Muscle of leg (tissue), 3 donors: ENCODE measurements at regions not wholly inside any gene's neighbourhood (a gene's known extent, or its start where the extent isn't known, plus 50 kb on each side); places are given as distances from the start of the nearest gene placed in this dataset.
"Not testable (repeated sequence)": the region's sequence is repeated elsewhere in the genome, so short reads cannot be mapped to it uniquely, and the experiment has no call there.

ENCODE experiments used
- DNase-seq: peaks from one replicate; pipeline ENCODE4 v3.0.0; 2013
- H3K27ac ChIP-seq: one replicate; pipeline ENCODE4 v1.5.1; 2013; ENCODE audit warnings: mild to moderate bottlenecking, low read length, control low read depth
- H3K27me3 ChIP-seq: one replicate; pipeline ENCODE4 v1.6.1; 2013; ENCODE audit warnings: low read length; ENCODE audit not compliant: control insufficient read depth, insufficient read depth
- H3K36me3 ChIP-seq: one replicate; pipeline ENCODE4 v1.6.1; 2013; ENCODE audit warnings: low read length; ENCODE audit not compliant: control insufficient read depth, insufficient read depth
- H3K4me1 ChIP-seq: one replicate; pipeline ENCODE4 v1.6.1; 2013; ENCODE audit warnings: low read length; ENCODE audit not compliant: control insufficient read depth, insufficient read depth
- H3K4me3 ChIP-seq: one replicate; pipeline ENCODE4 v1.5.1; 2013; ENCODE audit warnings: low read length, control low read depth
- H3K9me3 ChIP-seq: replicated peaks from 2 replicates; pipeline ENCODE4 v1.6.1; 2013; ENCODE audit warnings: low read depth, low read length; ENCODE audit not compliant: control insufficient read depth
- WGBS: methylation state at CpG from one replicate; pipeline ENCODE4 v1.1.5; 2013; ENCODE audit warnings: missing lambda C conversion rate; ENCODE audit not compliant: insufficient coverage; 5-methylcytosine and 5-hydroxymethylcytosine counted together

DNA sequence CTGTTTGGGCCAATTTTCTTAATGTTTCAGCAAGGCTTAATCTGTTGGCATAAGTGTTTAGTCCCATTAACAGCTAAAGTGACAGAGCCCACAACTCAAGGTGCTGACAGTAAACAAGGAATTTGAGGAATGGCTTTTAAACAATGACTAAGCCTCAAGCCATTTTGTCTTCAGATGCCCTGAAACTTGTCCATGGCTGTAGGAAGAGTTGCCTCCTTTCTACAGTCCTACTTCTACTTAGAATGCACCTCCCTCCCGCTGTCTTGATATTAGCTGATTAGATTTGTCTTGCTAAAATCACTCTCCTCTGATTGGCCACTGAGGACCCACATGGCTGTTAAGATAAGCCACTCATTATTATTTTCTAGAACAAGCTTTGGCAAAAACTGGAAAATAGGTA lies 188.4 kb upstream of the OTX2 start:
- Histone ChIP-seq H3K27me3 (no peaks in the 10 kb centered on the region), H3K9me3 (no peaks in the 10 kb centered on the region), H3K4me3 (no peak overlapping the region), H3K27ac (no peak overlapping the region), H3K36me3 (no peaks in the 10 kb centered on the region), H3K4me1 (no peaks in the 10 kb centered on the region)
- no peak for DNase-seq
- WGBS, result no CpG with 5 or more reads among the region's 1 CpG

DNA sequence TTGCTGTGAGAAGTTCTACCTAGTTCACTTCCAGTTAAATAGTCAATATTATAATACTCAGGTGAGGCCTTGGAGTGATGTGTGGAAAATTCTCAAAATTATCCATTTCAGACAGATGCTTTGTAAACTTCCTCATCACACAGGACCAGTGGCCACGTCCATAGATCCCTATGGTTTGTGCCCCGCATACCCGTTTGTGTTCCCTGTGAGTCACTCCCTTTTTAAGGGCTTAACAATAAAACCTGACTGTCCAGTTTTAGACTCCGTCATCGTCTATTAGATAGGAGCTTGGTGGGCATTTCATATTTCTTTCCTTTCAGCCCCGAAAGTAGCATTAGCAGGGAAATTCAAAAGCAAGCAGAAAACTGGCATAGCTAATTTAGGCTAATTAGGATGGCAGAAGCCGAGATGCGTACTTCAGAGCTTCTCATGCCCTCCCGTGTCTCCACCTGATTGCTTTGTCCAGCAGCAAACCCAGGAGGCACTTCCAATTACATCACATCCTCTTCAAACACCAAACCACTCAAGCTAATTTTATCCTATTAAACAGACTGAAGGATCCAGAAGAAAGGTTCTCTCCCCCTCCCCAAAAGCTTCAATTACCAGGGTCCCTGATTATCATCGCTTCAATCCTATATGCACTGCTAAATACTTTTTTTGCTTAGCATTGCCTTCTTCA lies 186.6 kb upstream of the OTX2 start:
- H3K9me3 ChIP-seq, result no peaks in the 10 kb centered on the region
- H3K4me1 ChIP-seq, result no peaks in the 10 kb centered on the region
- H3K4me3 ChIP-seq, result no peak overlapping the region
- 70% methylated on average over 7 of the region's 10 CpGs for WGBS
- no peaks in the 10 kb centered on the region for H3K27me3 ChIP-seq
- DNase-seq, result no peak
- no peaks in the 10 kb centered on the region for H3K36me3 ChIP-seq
- H3K27ac ChIP-seq, result no peak overlapping the region

DNA sequence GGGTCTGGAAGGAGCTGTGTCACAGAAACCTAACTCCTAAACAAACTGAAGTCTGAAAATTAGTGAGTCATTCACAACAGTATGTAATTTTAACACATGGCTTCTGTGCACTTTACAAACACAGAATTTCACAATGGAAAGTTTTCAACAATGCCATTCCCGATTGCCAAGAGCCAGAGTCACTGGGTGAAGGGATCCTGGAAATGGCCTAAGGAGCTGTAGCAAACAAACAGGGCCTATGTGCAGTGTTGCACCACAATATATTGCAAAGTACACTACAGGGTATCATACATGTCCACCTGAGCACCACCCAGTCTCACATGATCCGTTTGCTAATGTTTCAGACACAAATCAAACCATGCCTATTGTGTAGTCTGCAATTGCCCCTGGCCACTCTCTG lies 184.7 kb upstream of the OTX2 start:
- Histone ChIP-seq H3K4me3 (no peak overlapping the region), H3K27ac (no peak overlapping the region), H3K9me3 (no peaks in the 10 kb centered on the region), H3K36me3 (no peaks in the 10 kb centered on the region), H3K27me3 (no peaks in the 10 kb centered on the region), H3K4me1 (no peaks in the 10 kb centered on the region)
- DNase-seq, result no peak
- WGBS, result 100% methylated on average over 1 of the region's 2 CpGs

DNA sequence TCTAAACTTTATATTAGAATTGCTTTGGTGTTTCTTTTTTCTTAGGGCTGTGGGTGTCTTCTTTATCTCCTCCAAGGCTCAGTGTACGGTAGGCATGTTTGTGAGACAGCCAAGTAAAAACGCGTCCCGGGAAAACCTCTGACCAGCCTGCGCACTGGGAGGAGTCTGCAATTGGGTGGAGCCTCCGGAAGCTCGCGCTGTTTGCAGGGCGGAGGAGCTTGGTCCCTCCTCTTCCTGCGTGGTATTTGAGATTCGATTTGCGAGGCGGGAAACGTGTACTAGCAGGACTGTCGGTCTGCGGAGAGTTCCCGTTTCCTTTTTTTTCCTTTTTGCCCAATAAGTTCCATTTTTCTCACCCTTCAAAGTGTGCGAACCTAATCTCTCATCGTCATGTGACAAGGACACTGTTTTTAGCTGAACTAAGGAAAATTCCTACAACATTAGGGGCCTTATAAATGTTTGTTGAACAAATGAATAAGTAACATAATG lies 182.1 kb upstream of the OTX2 start:
- no peak overlapping the region for H3K4me3 ChIP-seq
- H3K36me3 ChIP-seq, result no peaks in the 10 kb centered on the region
- H3K4me1 ChIP-seq, result no peaks in the 10 kb centered on the region
- no peak for DNase-seq
- no peaks in the 10 kb centered on the region for H3K9me3 ChIP-seq
- 92% methylated on average over 13 of the region's 19 CpGs for WGBS
- no peaks in the 10 kb centered on the region for H3K27me3 ChIP-seq
- H3K27ac ChIP-seq, result no peak overlapping the region

DNA sequence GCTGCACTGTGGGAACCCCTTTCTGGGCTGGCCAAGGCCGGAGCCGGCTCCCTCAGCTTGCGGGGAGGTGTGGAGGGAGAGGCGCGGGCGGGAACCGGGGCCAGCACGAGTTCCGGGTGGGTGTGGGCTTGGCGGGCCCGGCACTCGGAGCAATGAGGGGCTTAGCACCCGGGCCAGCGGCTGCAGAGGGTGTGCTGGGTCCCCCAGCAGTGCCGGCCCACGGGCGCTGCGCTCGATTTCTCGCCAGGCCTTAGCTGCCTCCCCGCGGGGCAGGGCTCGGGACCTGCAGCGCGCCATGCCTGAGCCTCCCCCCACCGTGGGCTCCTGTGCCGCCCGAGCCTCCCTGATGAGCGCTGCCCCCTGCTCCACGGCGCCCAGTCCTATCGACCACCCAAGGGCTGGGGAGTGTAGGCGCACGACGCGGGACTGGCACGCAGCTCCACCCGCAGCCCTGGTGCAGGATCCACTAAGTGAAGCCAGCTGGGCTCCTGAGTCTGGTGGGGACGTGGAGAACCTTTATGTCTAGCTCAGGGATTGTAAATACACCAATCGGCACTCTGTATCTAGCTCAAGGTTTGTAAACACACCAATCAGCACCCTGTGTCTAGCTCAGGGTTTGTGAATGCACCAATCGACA lies 180.8 kb upstream of the OTX2 start:
- H3K9me3 ChIP-seq, H3K4me3 ChIP-seq, H3K36me3 ChIP-seq, H3K27me3 ChIP-seq, DNase-seq, H3K4me1 ChIP-seq, H3K27ac ChIP-seq: not testable (repeated sequence)
- WGBS, result 94% methylated on average over 27 of the region's 41 CpGs

DNA sequence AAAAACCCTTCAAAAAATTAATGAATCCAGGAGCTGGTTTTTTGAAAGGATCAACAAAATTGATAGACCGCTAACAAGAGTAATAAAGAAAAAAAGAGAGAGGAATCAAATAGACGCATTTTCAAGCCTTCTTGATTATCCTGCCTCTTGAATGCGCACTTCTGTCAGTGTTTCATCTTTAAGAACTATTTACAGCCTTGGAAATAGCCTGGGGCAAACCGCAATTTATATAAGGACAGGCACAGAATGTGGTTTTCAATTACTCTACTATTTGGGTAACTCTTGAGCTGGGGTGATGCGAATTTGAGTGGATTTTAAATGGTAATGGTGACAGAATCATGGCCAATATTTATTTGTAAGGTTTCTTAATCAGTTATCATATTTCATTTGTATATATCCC lies 179.1 kb upstream of the OTX2 start:
- no peak for DNase-seq
- H3K36me3 ChIP-seq, result no peaks in the 10 kb centered on the region
- H3K9me3 ChIP-seq, result no peaks in the 10 kb centered on the region
- 86% methylated on average over 2 of the region's 5 CpGs for WGBS
- H3K4me1 ChIP-seq, result no peaks in the 10 kb centered on the region
- H3K27me3 ChIP-seq, result no peaks in the 10 kb centered on the region
- H3K4me3 ChIP-seq, result no peak overlapping the region
- H3K27ac ChIP-seq, result no peak overlapping the region

DNA sequence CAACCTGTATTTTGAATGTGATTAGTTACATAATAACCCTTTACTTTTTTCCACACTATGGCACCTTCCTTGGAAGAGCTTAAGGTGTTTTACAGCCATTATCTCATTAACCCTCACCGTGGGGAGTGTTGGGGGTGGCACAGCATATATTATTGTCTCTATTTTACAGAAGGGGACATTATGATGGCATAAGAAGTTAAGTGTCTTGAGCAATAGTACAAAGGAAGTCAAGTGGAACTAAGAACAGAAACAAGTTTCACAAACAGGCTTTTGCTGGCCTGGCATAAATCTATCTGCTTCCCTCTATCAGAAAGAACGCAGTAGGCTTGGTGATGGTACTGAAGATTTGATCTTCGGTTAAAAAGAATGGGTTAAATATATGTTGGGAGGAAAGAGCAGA lies 169.7 kb upstream of the OTX2 start:
- H3K9me3 ChIP-seq, result no peaks in the 10 kb centered on the region
- no peak overlapping the region for H3K27ac ChIP-seq
- WGBS, result no CpG with 5 or more reads among the region's 3 CpGs
- H3K27me3 ChIP-seq, result no peaks in the 10 kb centered on the region
- no peaks in the 10 kb centered on the region for H3K4me1 ChIP-seq
- DNase-seq, result peak; percentile 1
- H3K36me3 ChIP-seq, result no peaks in the 10 kb centered on the region
- H3K4me3 ChIP-seq, result no peak overlapping the region

DNA sequence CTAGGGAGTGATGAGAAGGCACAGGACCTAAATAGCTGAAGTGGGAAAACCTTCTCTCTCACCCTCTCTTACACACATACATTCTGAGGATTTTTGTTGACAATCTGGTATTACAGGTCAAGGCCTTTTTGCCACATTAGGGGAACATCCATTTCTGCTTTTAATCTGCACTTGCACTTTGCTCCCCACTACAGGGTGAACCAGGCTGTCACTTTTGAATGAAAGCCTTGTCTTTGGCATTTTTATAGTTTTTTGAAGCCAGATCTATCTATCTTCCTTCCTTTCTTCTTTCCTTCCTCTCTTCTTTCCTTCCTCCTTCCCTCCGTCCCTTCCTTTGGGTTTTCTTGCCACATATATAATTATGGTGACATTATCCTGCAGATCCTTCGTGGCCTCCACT lies 165.9 kb upstream of the OTX2 start:
- Histone ChIP-seq H3K27me3 (no peaks in the 10 kb centered on the region), H3K4me3 (no peak overlapping the region), H3K9me3 (no peaks in the 10 kb centered on the region), H3K4me1 (no peaks in the 10 kb centered on the region), H3K36me3 (no peaks in the 10 kb centered on the region), H3K27ac (no peak overlapping the region)
- WGBS, result no CpG with 5 or more reads among the region's 2 CpGs
- no peak for DNase-seq

DNA sequence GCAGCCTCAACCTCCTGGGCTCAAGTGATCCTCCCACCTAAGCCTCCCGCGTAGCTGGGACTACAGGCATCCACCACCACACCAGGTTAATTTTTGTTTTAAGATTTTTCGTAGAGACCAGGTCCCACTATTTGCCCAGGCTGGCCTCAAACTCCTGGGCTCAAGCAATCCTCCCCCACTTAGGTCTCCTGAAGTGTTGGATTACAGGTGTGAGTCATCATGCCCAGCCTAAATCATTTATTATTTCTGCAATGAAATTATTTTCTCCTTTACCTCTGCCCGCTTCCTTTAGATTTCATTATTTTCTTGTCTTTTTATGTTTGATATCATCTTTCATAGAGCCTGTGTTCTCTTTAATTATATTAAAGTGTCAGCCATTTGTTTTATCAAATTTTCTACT lies 165.2 kb upstream of the OTX2 start:
- no peaks in the 10 kb centered on the region for H3K27me3 ChIP-seq
- no peaks in the 10 kb centered on the region for H3K4me1 ChIP-seq
- no peak overlapping the region for H3K27ac ChIP-seq
- WGBS, result 86% methylated on average over 2 of the region's 4 CpGs
- DNase-seq, result no peak
- H3K4me3 ChIP-seq, result no peak overlapping the region
- H3K36me3 ChIP-seq, result no peaks in the 10 kb centered on the region
- no peaks in the 10 kb centered on the region for H3K9me3 ChIP-seq

DNA sequence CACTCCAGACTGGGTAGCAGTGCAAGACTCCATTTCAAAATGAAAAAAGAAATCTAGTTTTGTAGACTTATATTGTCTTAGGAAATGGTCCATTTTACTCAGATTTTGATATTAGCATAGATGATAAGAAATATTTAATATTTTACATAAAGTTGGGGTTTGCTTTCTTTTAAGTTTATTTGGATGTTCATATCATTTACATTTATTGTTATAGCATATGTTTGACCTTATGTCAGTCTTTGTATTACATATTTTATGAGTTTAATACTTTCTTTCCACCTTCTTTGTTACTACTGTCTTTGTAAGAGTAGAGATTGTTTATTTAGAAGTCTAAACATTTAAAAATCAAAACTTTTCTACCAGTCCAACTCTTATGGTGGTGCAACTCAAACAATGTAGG lies 162.7 kb upstream of the OTX2 start:
- Histone ChIP-seq H3K27ac (no peak overlapping the region), H3K4me3 (no peak overlapping the region), H3K9me3 (no peaks in the 10 kb centered on the region), H3K27me3 (no peaks in the 10 kb centered on the region), H3K4me1 (no peaks in the 10 kb centered on the region), H3K36me3 (no peaks in the 10 kb centered on the region)
- no peak for DNase-seq

DNA sequence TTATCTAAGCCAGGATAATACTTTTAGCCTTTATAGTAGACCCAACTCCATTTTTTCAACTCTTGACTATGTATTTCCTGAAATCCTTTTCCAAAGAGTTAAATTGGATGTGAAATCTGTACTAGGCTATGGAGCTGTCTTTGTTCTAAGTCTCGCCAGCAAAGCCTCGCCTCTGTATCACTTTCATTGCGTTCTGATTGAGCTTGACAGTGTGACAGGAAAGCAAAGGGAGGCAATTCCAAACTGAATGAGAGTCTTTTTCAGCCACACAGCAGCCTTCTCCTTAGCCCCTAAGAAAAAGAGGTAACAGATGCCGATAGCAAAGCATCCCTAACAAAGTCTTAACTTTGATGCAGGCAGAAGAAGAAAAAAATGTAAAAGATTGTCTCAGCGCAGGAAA lies 154.6 kb upstream of the OTX2 start:
- H3K4me3 ChIP-seq, result no peak overlapping the region
- H3K9me3 ChIP-seq, result no peaks in the 10 kb centered on the region
- DNase-seq, result no peak
- WGBS, result 52% methylated on average over 4 of the region's 5 CpGs
- no peaks in the 10 kb centered on the region for H3K4me1 ChIP-seq
- no peaks in the 10 kb centered on the region for H3K36me3 ChIP-seq
- H3K27ac ChIP-seq, result no peak overlapping the region
- no peaks in the 10 kb centered on the region for H3K27me3 ChIP-seq
